HEK293 (cell line): ENCODE measurements at regions not wholly inside any gene's neighbourhood (a gene's known extent, or its start where the extent isn't known, plus 50 kb on each side); places are given as distances from the start of the nearest gene placed in this dataset.

Experiments used
- CTCF ChIA-PET: fragments of 350-600 bp; formaldehyde crosslinking; extraction: SDS; loops from one replicate; lab custom pipeline; 2021; ENCODE audit warnings: antibody characterized with exemption; lab: Yijun Ruan, JAX
- POLR2A ChIA-PET: fragments of 300-600 bp; formaldehyde crosslinking; extraction: SDS; loops from one replicate; lab custom pipeline; 2020; ENCODE audit warnings: antibody characterized with exemption, inconsistent platforms; lab: Yijun Ruan, JAX
- H3K27ac ChIP-seq: fragments of 200-500 bp; sonication (Bioruptor generic); 2 replicates; pipeline ENCODE4 v1.5.1; 2014; ENCODE audit warnings: low read depth, low read length, control low read depth, inconsistent platforms; ENCODE audit errors: extremely low read depth
- H3K36me3 ChIP-seq, 2 experiments: fragments of 200-500 bp in 1 of 2; sonication (Bioruptor generic) in 1 of 2; 1 replicate in 1 of 2; 2 replicates in 1 of 2; pipeline ENCODE4 v1.5.1; 2014 to 2017; ENCODE audit warnings: inconsistent platforms in 2 of 2, low read length in 2 of 2; ENCODE audit not compliant: control insufficient read depth in 2 of 2, insufficient read depth in 1 of 2
- H3K4me1 ChIP-seq: fragments of 200-500 bp; sonication (Bioruptor generic); 2 replicates; pipeline ENCODE4 v1.5.1; 2014; ENCODE audit warnings: mild to moderate bottlenecking, low read length, inconsistent platforms; ENCODE audit not compliant: control insufficient read depth, insufficient read depth
- H3K4me3 ChIP-seq: 2 replicates; pipeline ENCODE4 v1.5.1; 2011; ENCODE audit warnings: low read depth, mild to moderate bottlenecking, control low read depth, low read length, moderate library complexity
- H3K9me3 ChIP-seq: fragments of 200-500 bp; sonication (Bioruptor generic); 2 replicates; pipeline ENCODE4 v1.5.1; 2014; ENCODE audit warnings: low read depth, low read length, inconsistent platforms; ENCODE audit not compliant: control insufficient read depth, insufficient read depth
- BCL11B ChIP-seq: fragments of 450-650 bp; formaldehyde crosslinking; IDR thresholded peaks from 2 replicates; pipeline ENCODE4 v1.5.1; 2016; ENCODE audit warnings: low read depth, missing biosample characterization, missing genetic modification characterization
- HOXC10 ChIP-seq: sonication (generic); formaldehyde crosslinking; IDR thresholded peaks from 2 replicates; pipeline ENCODE4 v1.8.1; 2023; ENCODE audit warnings: mild to moderate bottlenecking, missing genetic modification reagents
- OSR2 ChIP-seq: fragments of 450-650 bp; formaldehyde crosslinking; IDR thresholded peaks from 2 replicates; pipeline ENCODE4 v1.5.1; 2016; ENCODE audit warnings: missing biosample characterization, missing genetic modification characterization
- PRDM1 ChIP-seq: fragments of 450-650 bp; formaldehyde crosslinking; IDR thresholded peaks from 2 replicates; pipeline ENCODE4; 2016; ENCODE audit warnings: missing biosample characterization, missing genetic modification characterization
- PRDM10 ChIP-seq: fragments of 450-650 bp; formaldehyde crosslinking; IDR thresholded peaks from 2 replicates; pipeline ENCODE4 v1.5.1; 2016; ENCODE audit warnings: missing biosample characterization, missing genetic modification characterization
- PRDM6 ChIP-seq: fragments of 450-650 bp; formaldehyde crosslinking; IDR thresholded peaks from 2 replicates; pipeline ENCODE4 v1.5.1; 2017; ENCODE audit warnings: missing biosample characterization, missing genetic modification characterization
- TRIM28 ChIP-seq: IDR thresholded peaks from 2 replicates; pipeline ENCODE4 v1.6.1; 2011; ENCODE audit warnings: low read length, control low read depth, borderline replicate concordance
- YY1 ChIP-seq: fragments of 450-650 bp; formaldehyde crosslinking; IDR thresholded peaks from 2 replicates; pipeline ENCODE4 v1.5.1; 2018; ENCODE audit warnings: missing biosample characterization, missing genetic modification characterization
- ZBTB48 ChIP-seq: fragments of 450-650 bp; formaldehyde crosslinking; IDR thresholded peaks from 2 replicates; pipeline ENCODE4 v1.5.1; 2016; ENCODE audit warnings: missing biosample characterization, missing genetic modification characterization
- ZNF184 ChIP-seq: fragments of 450-650 bp; IDR thresholded peaks from 2 replicates; pipeline ENCODE4 v1.5.1; 2018; ENCODE audit warnings: missing biosample characterization, mild to moderate bottlenecking, missing genetic modification characterization
- ZNF248 ChIP-seq: fragments of 450-650 bp; formaldehyde crosslinking; IDR thresholded peaks from 2 replicates; pipeline ENCODE4 v1.5.1; 2017; ENCODE audit warnings: missing biosample characterization, missing genetic modification characterization
- ZNF26 ChIP-seq: fragments of 450-650 bp; formaldehyde crosslinking; IDR thresholded peaks from 2 replicates; pipeline ENCODE4 v1.5.1; 2016; ENCODE audit warnings: missing biosample characterization, missing genetic modification characterization
- ZNF341 ChIP-seq: fragments of 450-650 bp; formaldehyde crosslinking; IDR thresholded peaks from 2 replicates; pipeline ENCODE4; 2016; ENCODE audit warnings: low read depth, missing biosample characterization, missing genetic modification characterization
- ZNF449 ChIP-seq: fragments of 450-650 bp; formaldehyde crosslinking; IDR thresholded peaks from 2 replicates; pipeline ENCODE4 v1.5.1; 2017; ENCODE audit warnings: missing biosample characterization, mild to moderate bottlenecking, missing genetic modification characterization, moderate library complexity
- ZNF513 ChIP-seq: fragments of 450-650 bp; IDR thresholded peaks from 2 replicates; pipeline ENCODE4 v1.5.1; 2018; ENCODE audit warnings: missing biosample characterization, missing genetic modification characterization
- ZNF701 ChIP-seq: fragments of 450-650 bp; formaldehyde crosslinking; IDR thresholded peaks from 2 replicates; pipeline ENCODE4 v1.5.1; 2016; ENCODE audit warnings: missing biosample characterization, missing genetic modification characterization
- ZNF792 ChIP-seq: fragments of 450-650 bp; formaldehyde crosslinking; IDR thresholded peaks from 2 replicates; pipeline ENCODE4 v1.5.1; 2016; ENCODE audit warnings: missing biosample characterization, missing genetic modification characterization
- TF ChIP-seq, protein P1 (sequence below): fragments of 450-650 bp; formaldehyde crosslinking; IDR thresholded peaks from 2 replicates; pipeline ENCODE4 v1.5.1; 2016; ENCODE audit warnings: missing biosample characterization, missing genetic modification characterization

GRCh38 chr18:72995558-72995957, 127.8 kb upstream of the NETO1 start (continued):
- TF ChIP-seq PRDM10 (tag by site-specific recombination) (no peak), ZNF248 (tag by site-specific recombination) (no peak), OSR2 (tag by site-specific recombination) (no peak), YY1 (no peak), ZNF792 (no peak), ZNF701 (tag by site-specific recombination) (no peak), TRIM28 (no peak)
- TF ChIP-seq, protein P1, sequence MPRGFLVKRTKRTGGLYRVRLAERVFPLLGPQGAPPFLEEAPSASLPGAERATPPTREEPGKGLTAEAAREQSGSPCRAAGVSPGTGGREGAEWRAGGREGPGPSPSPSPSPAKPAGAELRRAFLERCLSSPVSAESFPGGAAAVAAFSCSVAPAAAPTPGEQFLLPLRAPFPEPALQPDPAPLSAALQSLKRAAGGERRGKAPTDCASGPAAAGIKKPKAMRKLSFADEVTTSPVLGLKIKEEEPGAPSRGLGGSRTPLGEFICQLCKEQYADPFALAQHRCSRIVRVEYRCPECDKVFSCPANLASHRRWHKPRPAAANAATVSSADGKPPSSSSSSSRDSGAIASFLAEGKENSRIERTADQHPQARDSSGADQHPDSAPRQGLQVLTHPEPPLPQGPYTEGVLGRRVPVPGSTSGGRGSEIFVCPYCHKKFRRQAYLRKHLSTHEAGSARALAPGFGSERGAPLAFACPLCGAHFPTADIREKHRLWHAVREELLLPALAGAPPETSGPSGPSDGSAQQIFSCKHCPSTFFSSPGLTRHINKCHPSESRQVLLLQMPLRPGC (tag by site-specific recombination), result no peak

- TF ChIP-seq ZNF513 (tag by site-specific recombination), result no peak
- TF ChIP-seq ZNF184 (tag by site-specific recombination), result no peak
- TF ChIP-seq PRDM6 (tag by site-specific recombination), result no peak
- no peak for TF ChIP-seq ZNF341
- TF ChIP-seq PRDM1 (tag by site-specific recombination), result no peak
- TF ChIP-seq ZBTB48 (tag by site-specific recombination), result no peak
- no peak for TF ChIP-seq ZNF701 (tag by site-specific recombination)
- no peak for TF ChIP-seq HOXC10 (CRISPR knock-in tag)
- TF ChIP-seq ZNF449 (tag by site-specific recombination), result no peak
- TF ChIP-seq ZNF26 (tag by site-specific recombination), result no peak
- no peak for TF ChIP-seq TRIM28
- TF ChIP-seq BCL11B (tag by site-specific recombination), result no peak
- no peak for TF ChIP-seq ZNF248 (tag by site-specific recombination)
- H3K9me3 ChIP-seq, result no peaks in the 10 kb centered on the region
- H3K27ac ChIP-seq, result no peak overlapping the region
- no peaks in the 10 kb centered on the region for H3K4me1 ChIP-seq
- H3K4me3 ChIP-seq, result no peak overlapping the region
- CTCF ChIA-PET, result no interaction called here
- POLR2A ChIA-PET, result no interaction called here
- H3K36me3 ChIP-seq, result no peaks in the 10 kb centered on the region
These were observed 125.5 kb upstream of the NETO1 start for GRCh38 chr18:72993250-72993649.
